Neural progenitor cell (in vitro differentiated cells): ENCODE measurements at regions not wholly inside any gene's neighbourhood (a gene's known extent, or its start where the extent isn't known, plus 50 kb on each side); places are given as distances from the start of the nearest gene placed in this dataset.

Experiments used
- CTCF ChIP-seq: fragments of 200-600 bp; sonication (generic); IDR thresholded peaks from 2 replicates; pipeline ENCODE4 v1.5.1; 2017; ENCODE audit warnings: antibody characterized with exemption, mild to moderate bottlenecking
- EZH2 ChIP-seq: fragments of 200-600 bp; sonication (generic); IDR thresholded peaks from 2 replicates; pipeline ENCODE4 v1.6.1; 2017; ENCODE audit warnings: antibody characterized with exemption, mild to moderate bottlenecking, moderate library complexity

GRCh38 chr13:56501750-56502149 lies 639.0 kb upstream of the PRR20A start:
- no peak for TF ChIP-seq CTCF
- TF ChIP-seq EZH2 = no peak
